Lung (tissue), 11 donors: ENCODE measurements at regions not wholly inside any gene's neighbourhood (a gene's known extent, or its start where the extent isn't known, plus 50 kb on each side); places are given as distances from the start of the nearest gene placed in this dataset.

Source experiments
- ATAC-seq: fragments of 200-7000 bp; cut with Tn5 transposase; one replicate; pipeline ENCODE4 v1.9.1; 2020; ENCODE audit warnings: moderate number of reproducible peaks; ENCODE audit not compliant: insufficient read depth, low FRiP score
- DNase-seq, 3 donors: peaks; one replicate each; pipeline ENCODE4 v3.0.0-alpha.2; 2013 to 2017
- H3K27ac ChIP-seq, 2 donors: one replicate each; pipeline ENCODE4 v1.5.1; 2013; ENCODE audit warnings: mild to moderate bottlenecking in 2 of 2, moderate library complexity in 2 of 2, control low read depth in 1 of 2, inconsistent platforms in 1 of 2, low read depth in 1 of 2, low read length in 1 of 2
- H3K27me3 ChIP-seq, 3 donors: one replicate each; pipeline ENCODE4 v1.5.1; 2013; ENCODE audit warnings: low read length in 2 of 3; ENCODE audit not compliant: control insufficient read depth in 3 of 3, insufficient read depth in 3 of 3
- H3K36me3 ChIP-seq, 4 donors: one replicate each; pipeline ENCODE4 v1.5.1; 2013; ENCODE audit warnings: low read length in 4 of 4, mild to moderate bottlenecking in 1 of 4, moderate library complexity in 1 of 4; ENCODE audit not compliant: control insufficient read depth in 4 of 4, insufficient read depth in 4 of 4
- H3K4me1 ChIP-seq, 5 donors: one replicate each; pipeline ENCODE4 v1.5.1; 2013; ENCODE audit warnings: low read length in 5 of 5, mild to moderate bottlenecking in 2 of 5, moderate library complexity in 1 of 5; ENCODE audit not compliant: control insufficient read depth in 5 of 5, insufficient read depth in 5 of 5
- H3K4me3 ChIP-seq: one replicate; pipeline ENCODE4 v1.5.1; 2013; ENCODE audit warnings: mild to moderate bottlenecking, control low read depth, moderate library complexity
- H3K9ac ChIP-seq, 2 donors: one replicate each; pipeline ENCODE4 v1.5.1; 2013; ENCODE audit warnings: low read length in 2 of 2, control low read depth in 1 of 2; ENCODE audit not compliant: insufficient read depth in 1 of 2
- H3K9me3 ChIP-seq, 4 donors: one replicate each; pipeline ENCODE4 v1.5.1; 2013; ENCODE audit warnings: low read length in 3 of 4, mild to moderate bottlenecking in 1 of 4, moderate library complexity in 1 of 4; ENCODE audit not compliant: control insufficient read depth in 4 of 4, insufficient read depth in 3 of 4
- CTCF ChIP-seq: IDR thresholded peaks from 2 replicates; pipeline ENCODE4 v1.5.1; 2012; ENCODE audit warnings: mild to moderate bottlenecking; ENCODE audit errors: control extremely low read depth, extremely low read depth
- WGBS, 2 donors: extraction: QIAGEN DNeasy Blood & Tissue Kit; methylation state at CpG; one replicate each; pipeline ENCODE4 v1.1.7; 2013; 5-methylcytosine and 5-hydroxymethylcytosine counted together
- donor health status: control.
- donor health status: control.
- donor health status: Bipolar disorder and iron deficiency.
- donor health status: healthy.
- donor health status: DM: yes; HTN: yes; CAD: no.

GRCh38 chr9:22204240-22204639, 195.1 kb upstream of the CDKN2B start:
- 95 to 98% methylated on average over 2 of the region's 2 CpGs for WGBS, 2 donors
- H3K36me3 ChIP-seq: no peaks in the 10 kb centered on the region
- H3K9ac ChIP-seq: no peak overlapping the region
- no peak overlapping the region for H3K27ac ChIP-seq
- DNase-seq (no peak), ATAC-seq (no peak)
- H3K4me3 ChIP-seq: no peak overlapping the region
- H3K27me3 ChIP-seq: no peaks in the 10 kb centered on the region
- H3K4me1 ChIP-seq: no peaks in the 10 kb centered on the region
- TF ChIP-seq CTCF: no peak
- peaks cover 0 to 7% (median 0%) of the 10 kb centered on the region in 4 donors for H3K9me3 ChIP-seq

GRCh38 chr9:22206833-22207232, 197.7 kb upstream of the CDKN2B start:
- DNase-seq: no peak
- no peak for TF ChIP-seq CTCF
- no peak overlapping the region for H3K9ac ChIP-seq
- no peak overlapping the region for H3K4me3 ChIP-seq
- no peak overlapping the region for H3K27ac ChIP-seq
- WGBS, 2 donors: 85 to 86% methylated on average over 5 of the region's 5 CpGs
- no peaks in the 10 kb centered on the region for H3K36me3 ChIP-seq
- no peaks in the 10 kb centered on the region for H3K9me3 ChIP-seq
- H3K27me3 ChIP-seq: no peaks in the 10 kb centered on the region
- H3K4me1 ChIP-seq: no peaks in the 10 kb centered on the region
- no peak for ATAC-seq

GRCh38 chr9:22208846-22209585, 199.9 kb upstream of the CDKN2B start:
- ATAC-seq (no peak), DNase-seq (no peak)
- Histone ChIP-seq H3K36me3 (no peaks in the 10 kb centered on the region), H3K27me3 (no peaks in the 10 kb centered on the region), H3K9ac (no peak overlapping the region), H3K4me3 (no peak overlapping the region), H3K9me3 (no peaks in the 10 kb centered on the region), H3K27ac (no peak overlapping the region), H3K4me1 (no peaks in the 10 kb centered on the region)
- WGBS, 2 donors: 79 to 100% methylated on average over 1 of the region's 1 CpG
- no peak for TF ChIP-seq CTCF

GRCh38 chr9:22210262-22210661, 201.2 kb upstream of the CDKN2B start:
- no peaks in the 10 kb centered on the region for H3K27me3 ChIP-seq
- H3K9ac ChIP-seq: no peak overlapping the region
- H3K4me1 ChIP-seq: no peaks in the 10 kb centered on the region
- no peaks in the 10 kb centered on the region for H3K9me3 ChIP-seq
- H3K36me3 ChIP-seq: no peaks in the 10 kb centered on the region
- 44 to 69% methylated on average over 1 of the region's 1 CpG for WGBS, 2 donors
- H3K4me3 ChIP-seq: no peak overlapping the region
- TF ChIP-seq CTCF: no peak
- H3K27ac ChIP-seq: no peak overlapping the region
- ATAC-seq (peak; percentile 44), DNase-seq (no peak)
